Activated CD4-positive, alpha-beta T cell treated with anti-CD3 and anti-CD28 coated beads, Interleukin-2, amount 50 U/mL, for 4 hours (primary cell): ENCODE measurements at regions not wholly inside any gene's neighbourhood (a gene's known extent, or its start where the extent isn't known, plus 50 kb on each side); places are given as distances from the start of the nearest gene placed in this dataset.

ENCODE experiments used
- DNase-seq, 2 experiments: peaks; one replicate each; pipeline ENCODE4 v3.0.0-alpha.2; 2020

GRCh38 chr14:42683707-42684106 lies 1077.0 kb downstream of the LRFN5 start:
- DNase-seq: no peak

GRCh38 chr14:42676636-42677035 lies 1070.0 kb downstream of the LRFN5 start:
- DNase-seq: no peak

- DNase-seq: no peak
Measured at GRCh38 chr14:42673963-42674362, 1067.3 kb downstream of the LRFN5 start.

- DNase-seq: no peak
Measured at GRCh38 chr14:42671636-42672035, 1065.0 kb downstream of the LRFN5 start.

GRCh38 chr14:42665083-42665482 lies 1058.4 kb downstream of the LRFN5 start:
- no peak for DNase-seq

- no peak for DNase-seq
Measured at GRCh38 chr14:42664190-42664589, 1057.5 kb downstream of the LRFN5 start.

- no peak for DNase-seq
Measured at GRCh38 chr14:42654707-42655106, 1048.0 kb downstream of the LRFN5 start.

GRCh38 chr14:42642787-42643186 lies 1036.1 kb downstream of the LRFN5 start:
- DNase-seq: no peak

GRCh38 chr14:42633504-42634095 lies 1026.9 kb downstream of the LRFN5 start:
- DNase-seq: no peak

- no peak for DNase-seq
Measured at GRCh38 chr14:42629553-42629952, 1022.9 kb downstream of the LRFN5 start.

GRCh38 chr14:42628602-42629001 lies 1021.9 kb downstream of the LRFN5 start:
- no peak for DNase-seq

- DNase-seq: no peak
Measured at GRCh38 chr14:42626986-42627385, 1020.3 kb downstream of the LRFN5 start.

GRCh38 chr14:42624980-42625761 lies 1018.5 kb downstream of the LRFN5 start:
- DNase-seq: no peak

GRCh38 chr14:42617005-42617404 lies 1010.3 kb downstream of the LRFN5 start:
- DNase-seq: no peak

- DNase-seq: no peak
Measured at GRCh38 chr14:42606839-42607238, 1000.2 kb downstream of the LRFN5 start.

- DNase-seq: no peak
Measured at GRCh38 chr14:42602336-42602845, 995.7 kb downstream of the LRFN5 start.

GRCh38 chr14:42572032-42572431 lies 965.4 kb downstream of the LRFN5 start:
- DNase-seq: no peak

- no peak for DNase-seq
Measured at GRCh38 chr14:42569227-42569626, 962.6 kb downstream of the LRFN5 start.

- no peak for DNase-seq
Measured at GRCh38 chr14:42565556-42565955, 958.9 kb downstream of the LRFN5 start.

- no peak for DNase-seq
Measured at GRCh38 chr14:42563313-42563712, 956.6 kb downstream of the LRFN5 start.

GRCh38 chr14:42556551-42556950 lies 949.9 kb downstream of the LRFN5 start:
- DNase-seq: no peak

- no peak for DNase-seq
Measured at GRCh38 chr14:42555365-42555764, 948.7 kb downstream of the LRFN5 start.

GRCh38 chr14:42554091-42554490 lies 947.4 kb downstream of the LRFN5 start:
- DNase-seq: no peak

GRCh38 chr14:42550310-42550709 lies 943.6 kb downstream of the LRFN5 start:
- DNase-seq: no peak

GRCh38 chr14:42548349-42548748 lies 941.7 kb downstream of the LRFN5 start:
- no peak for DNase-seq
